GM12891 (cell line): ENCODE measurements at regions not wholly inside any gene's neighbourhood (a gene's known extent, or its start where the extent isn't known, plus 50 kb on each side); places are given as distances from the start of the nearest gene placed in this dataset.

Source experiments
- POLR2A ChIP-seq: IDR thresholded peaks from 2 replicates; pipeline ENCODE4 v1.6.1; 2011; ENCODE audit warnings: low read depth, low read length, control low read depth
- POLR2AphosphoS5 ChIP-seq: IDR thresholded peaks from 2 replicates; pipeline ENCODE4 v1.6.1; 2011; ENCODE audit warnings: low read depth, low read length, control low read depth
- TAF1 ChIP-seq: IDR thresholded peaks from 2 replicates; pipeline ENCODE4 v1.6.1; 2011; ENCODE audit warnings: low read depth, low read length, control low read depth

DNA sequence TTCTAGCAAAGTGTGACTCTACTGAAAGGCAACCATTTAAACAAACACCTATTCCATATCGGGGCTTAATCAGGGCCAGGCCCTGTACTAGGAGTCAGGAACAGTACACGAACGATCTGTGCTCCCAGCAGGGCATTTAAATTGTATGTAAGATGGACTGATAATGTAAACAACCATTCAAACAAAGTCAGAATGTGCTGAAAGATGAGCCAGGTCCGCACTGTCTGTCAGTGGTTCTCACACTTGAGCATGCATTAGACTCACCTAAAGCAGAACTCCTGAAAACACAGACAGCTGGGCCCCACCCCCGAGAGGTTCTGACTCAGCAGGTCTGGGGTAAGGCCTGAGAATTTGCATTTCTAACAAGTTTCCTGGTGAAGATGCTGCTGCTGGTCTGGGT lies 81.6 kb downstream of the PXDC1 start:
- TF ChIP-seq POLR2A: no peak
- TF ChIP-seq POLR2AphosphoS5: no peak
- no peak for TF ChIP-seq TAF1
